Peyer's patch (tissue), 4 donors: ENCODE measurements at regions not wholly inside any gene's neighbourhood (a gene's known extent, or its start where the extent isn't known, plus 50 kb on each side); places are given as distances from the start of the nearest gene placed in this dataset.

Experiments
- DNase-seq, 3 donors: peaks; one replicate each; pipeline ENCODE4 v3.0.0-alpha.2; 2017 to 2019
- H3K27ac ChIP-seq, 4 donors: fragments of 200-600 bp; sonication (generic); one replicate each; pipeline ENCODE4 v1.5.1; 2016 to 2019
- H3K27me3 ChIP-seq, 2 donors: fragments of 200-600 bp; sonication (generic); one replicate each; pipeline ENCODE4 v1.5.1; 2019
- H3K36me3 ChIP-seq, 3 donors: fragments of 200-600 bp; sonication (generic); one replicate each; pipeline ENCODE4 v1.5.1; 2016 to 2019
- H3K4me1 ChIP-seq, 4 donors: fragments of 200-600 bp; sonication (generic); one replicate each; pipeline ENCODE4 v1.5.1; 2016 to 2019
- H3K4me3 ChIP-seq, 4 donors: fragments of 200-600 bp; sonication (generic); 1 replicate in 3 of 4; 2 replicates in 1 of 4; pipeline ENCODE4 v1.5.1; 2016 to 2019; ENCODE audit warnings: mild to moderate bottlenecking in 1 of 4
- H3K9me3 ChIP-seq, 4 donors: fragments of 200-600 bp; sonication (generic); one replicate each; pipeline ENCODE4 v1.5.1; 2016 to 2019; ENCODE audit warnings: mild to moderate bottlenecking in 1 of 4
- CTCF ChIP-seq, 6 experiments: fragments of 450-650 bp in 4 of 6; fragments of 200-600 bp in 2 of 6; sonication (generic) in 1 of 6; IDR thresholded peaks; one replicate each; pipeline ENCODE4 v1.5.1; 2017 to 2019; ENCODE audit warnings: antibody characterized with exemption in 6 of 6, mild to moderate bottlenecking in 3 of 6, moderate library complexity in 1 of 6
- POLR2A ChIP-seq, 2 donors: fragments of 450-650 bp; IDR thresholded peaks; one replicate each; pipeline ENCODE4 v1.5.1; 2017; ENCODE audit warnings: antibody characterized with exemption in 2 of 2, mild to moderate bottlenecking in 2 of 2, moderate library complexity in 2 of 2

- no peaks in the 10 kb centered on the region for H3K4me1 ChIP-seq
- no peak overlapping the region for H3K27ac ChIP-seq
- H3K27me3 ChIP-seq: no peaks in the 10 kb centered on the region
- H3K9me3 ChIP-seq: no peaks in the 10 kb centered on the region
- TF ChIP-seq CTCF (IDR thresholded peaks at IDR 0.05) (no peak), POLR2A (IDR thresholded peaks at IDR 0.05) (no peak)
- no peak for DNase-seq
- H3K36me3 ChIP-seq: no peaks in the 10 kb centered on the region
- H3K4me3 ChIP-seq: no peak overlapping the region
Measured at GRCh38 chr16:49216593-49216992, 65.0 kb downstream of the CBLN1 start.

GRCh38 chr16:49213594-49213993 lies 68.0 kb downstream of the CBLN1 start:
- no peak for DNase-seq
- no peaks in the 10 kb centered on the region for H3K9me3 ChIP-seq
- H3K4me3 ChIP-seq: no peak overlapping the region

GRCh38 chr16:49204191-49204590 lies 77.4 kb downstream of the CBLN1 start:
- Histone ChIP-seq H3K36me3 (no peaks in the 10 kb centered on the region), H3K4me3 (no peak overlapping the region), H3K9me3 (no peaks in the 10 kb centered on the region), H3K27me3 (no peaks in the 10 kb centered on the region), H3K27ac (no peak overlapping the region), H3K4me1 (no peaks in the 10 kb centered on the region)
- TF ChIP-seq POLR2A (IDR thresholded peaks at IDR 0.05): no peak
- TF ChIP-seq CTCF (IDR thresholded peaks at IDR 0.05): no peak
- DNase-seq: no peak

More at GRCh38 chr16:49213594-49213993, 68.0 kb downstream of the CBLN1 start:
- Histone ChIP-seq H3K27me3 (no peaks in the 10 kb centered on the region), H3K4me1 (no peaks in the 10 kb centered on the region), H3K36me3 (no peaks in the 10 kb centered on the region), H3K27ac (no peak overlapping the region)
- no peak for TF ChIP-seq POLR2A (IDR thresholded peaks at IDR 0.05)
- no peak for TF ChIP-seq CTCF (IDR thresholded peaks at IDR 0.05)

- H3K4me3 ChIP-seq: no peak overlapping the region
- DNase-seq: no peak
- no peaks in the 10 kb centered on the region for H3K36me3 ChIP-seq
- H3K4me1 ChIP-seq: no peaks in the 10 kb centered on the region
- H3K9me3 ChIP-seq: no peaks in the 10 kb centered on the region
- no peak for TF ChIP-seq POLR2A (IDR thresholded peaks at IDR 0.05)
- TF ChIP-seq CTCF (IDR thresholded peaks at IDR 0.05): no peak
- H3K27ac ChIP-seq: no peak overlapping the region
- H3K27me3 ChIP-seq: no peaks in the 10 kb centered on the region
Measured at GRCh38 chr16:49203361-49203760, 78.3 kb downstream of the CBLN1 start.

- H3K4me3 ChIP-seq: no peak overlapping the region
- H3K4me1 ChIP-seq: no peaks in the 10 kb centered on the region
- no peak for TF ChIP-seq POLR2A (IDR thresholded peaks at IDR 0.05)
- TF ChIP-seq CTCF (IDR thresholded peaks at IDR 0.05): no peak
- H3K9me3 ChIP-seq: no peaks in the 10 kb centered on the region
- no peak for DNase-seq
- H3K36me3 ChIP-seq: no peaks in the 10 kb centered on the region
- H3K27ac ChIP-seq: no peak overlapping the region
- no peaks in the 10 kb centered on the region for H3K27me3 ChIP-seq
Measured at GRCh38 chr16:49201118-49201517, 80.5 kb downstream of the CBLN1 start.

- Histone ChIP-seq H3K27ac (no peak overlapping the region), H3K4me3 (no peak overlapping the region), H3K9me3 (no peaks in the 10 kb centered on the region), H3K36me3 (no peaks in the 10 kb centered on the region), H3K27me3 (no peaks in the 10 kb centered on the region), H3K4me1 (no peaks in the 10 kb centered on the region)
- DNase-seq: no peak
- TF ChIP-seq CTCF (IDR thresholded peaks at IDR 0.05) (no peak), POLR2A (IDR thresholded peaks at IDR 0.05) (no peak)
Measured at GRCh38 chr16:49200223-49200820, 81.3 kb downstream of the CBLN1 start.
